Nephron (organoid): ENCODE measurements at regions not wholly inside any gene's neighbourhood (a gene's known extent, or its start where the extent isn't known, plus 50 kb on each side); places are given as distances from the start of the nearest gene placed in this dataset.

Experiments used
- H3K27ac Mint-ChIP-seq, 3 experiments: 2 replicates each; pipeline ENCODE4 v1.8.0; 2020; ENCODE audit warnings: mixed read lengths in 3 of 3, mild to moderate bottlenecking in 2 of 3, moderate library complexity in 1 of 3
- H3K27me3 Mint-ChIP-seq: 2 replicates; pipeline ENCODE4 v1.8.0; 2021; ENCODE audit warnings: low read depth, mild to moderate bottlenecking, moderate library complexity, mixed read lengths
- H3K36me3 Mint-ChIP-seq: 2 replicates; pipeline ENCODE4 v1.8.0; 2020; ENCODE audit warnings: low read depth, mixed read lengths
- H3K4me1 Mint-ChIP-seq: 2 replicates; pipeline ENCODE4 v1.8.0; 2020; ENCODE audit warnings: mixed read lengths
- H3K4me3 Mint-ChIP-seq, 3 experiments: 2 replicates each; pipeline ENCODE4 v1.8.0; 2020; ENCODE audit warnings: mild to moderate bottlenecking in 3 of 3, mixed read lengths in 3 of 3, moderate library complexity in 2 of 3
- H3K9me3 Mint-ChIP-seq: 2 replicates; pipeline ENCODE4 v1.8.0; 2020; ENCODE audit warnings: mixed read lengths
- TF ChIP-seq, protein P1 (sequence below), 3 experiments: fragments of 200-600 bp; sonication (generic); IDR thresholded peaks; one replicate each; pipeline ENCODE4 v1.5.0; 2021; ENCODE audit warnings: antibody characterized with exemption in 3 of 3; ENCODE audit not compliant: unreplicated experiment in 3 of 3

DNA sequence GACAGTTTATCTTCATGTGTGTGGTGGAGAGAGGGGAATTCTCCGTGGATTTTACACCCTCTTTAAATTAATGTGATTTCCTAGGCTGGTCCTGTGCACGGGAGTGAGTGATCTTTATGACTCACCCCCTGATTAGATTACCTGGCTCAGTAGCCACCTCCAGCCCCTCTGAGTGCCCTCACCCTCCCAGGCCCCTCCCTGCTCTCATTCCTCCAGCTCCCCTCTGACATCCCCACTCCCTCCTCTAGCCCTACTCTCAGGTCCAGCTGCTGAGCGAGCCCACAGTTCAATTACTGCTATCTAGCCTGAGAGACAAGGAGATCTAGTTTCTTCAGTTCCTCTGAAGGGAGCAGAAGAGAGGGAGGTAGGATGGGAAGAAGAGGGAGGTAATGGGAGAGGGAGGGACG lies 61.8 kb upstream of the ARAP3 start:
- Mint-ChIP-seq H3K36me3 (no peaks in the 10 kb centered on the region), H3K27ac (no peak overlapping the region), H3K4me1 (no peaks in the 10 kb centered on the region), H3K9me3 (no peaks in the 10 kb centered on the region), H3K27me3 (peaks cover 46% of the 10 kb centered on the region), H3K4me3 (no peak overlapping the region)
- TF ChIP-seq, protein P1, sequence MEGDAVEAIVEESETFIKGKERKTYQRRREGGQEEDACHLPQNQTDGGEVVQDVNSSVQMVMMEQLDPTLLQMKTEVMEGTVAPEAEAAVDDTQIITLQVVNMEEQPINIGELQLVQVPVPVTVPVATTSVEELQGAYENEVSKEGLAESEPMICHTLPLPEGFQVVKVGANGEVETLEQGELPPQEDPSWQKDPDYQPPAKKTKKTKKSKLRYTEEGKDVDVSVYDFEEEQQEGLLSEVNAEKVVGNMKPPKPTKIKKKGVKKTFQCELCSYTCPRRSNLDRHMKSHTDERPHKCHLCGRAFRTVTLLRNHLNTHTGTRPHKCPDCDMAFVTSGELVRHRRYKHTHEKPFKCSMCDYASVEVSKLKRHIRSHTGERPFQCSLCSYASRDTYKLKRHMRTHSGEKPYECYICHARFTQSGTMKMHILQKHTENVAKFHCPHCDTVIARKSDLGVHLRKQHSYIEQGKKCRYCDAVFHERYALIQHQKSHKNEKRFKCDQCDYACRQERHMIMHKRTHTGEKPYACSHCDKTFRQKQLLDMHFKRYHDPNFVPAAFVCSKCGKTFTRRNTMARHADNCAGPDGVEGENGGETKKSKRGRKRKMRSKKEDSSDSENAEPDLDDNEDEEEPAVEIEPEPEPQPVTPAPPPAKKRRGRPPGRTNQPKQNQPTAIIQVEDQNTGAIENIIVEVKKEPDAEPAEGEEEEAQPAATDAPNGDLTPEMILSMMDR (IDR thresholded peaks at IDR 0.05; ENCODE audit: unreplicated experiment in 3 of 3): no peak

DNA sequence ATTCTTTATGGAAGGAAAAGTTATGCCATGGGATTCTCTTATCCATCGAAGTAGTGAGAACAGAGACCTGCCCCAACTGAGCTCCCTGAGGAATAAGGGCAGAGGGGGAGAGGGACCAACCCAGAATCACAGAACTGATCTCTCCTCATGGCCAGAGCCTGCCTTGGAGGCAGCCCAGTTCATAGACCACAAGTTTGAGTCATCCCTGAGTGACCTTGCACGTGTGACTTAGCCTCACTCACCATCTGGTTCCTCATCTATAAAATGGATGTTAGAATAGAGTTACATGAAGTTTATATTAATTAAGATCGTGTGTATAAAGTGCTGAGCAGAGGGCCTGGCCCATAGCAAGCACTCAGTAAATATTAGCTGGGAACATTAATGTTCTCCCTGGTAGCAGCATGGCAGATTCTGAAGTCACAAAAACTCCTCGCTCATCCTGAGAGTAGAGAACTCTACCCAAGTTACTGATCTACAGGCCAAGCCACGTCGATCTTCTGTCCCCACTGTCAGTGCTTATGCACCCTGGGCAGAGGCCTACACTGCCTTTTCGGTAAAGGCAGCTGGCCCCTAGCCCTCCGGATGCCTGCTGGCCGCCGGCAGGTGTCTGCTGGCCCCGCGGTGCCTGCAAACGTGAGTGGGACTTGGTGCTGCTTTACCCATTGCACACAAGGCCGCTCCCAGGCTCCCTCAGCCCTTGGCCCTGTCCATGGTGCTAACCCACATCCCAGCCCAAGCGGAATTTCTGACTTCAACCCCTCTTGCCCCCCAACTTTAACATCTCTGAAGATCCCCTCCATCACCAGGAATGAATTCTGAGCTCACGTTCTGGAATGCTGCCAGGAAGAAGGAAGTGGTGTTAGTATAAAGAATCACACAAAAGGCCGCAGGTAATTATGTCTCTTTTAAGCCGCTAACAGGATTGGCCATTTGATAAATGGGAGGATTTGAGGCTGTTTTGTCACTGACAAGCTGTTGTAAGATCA lies 61.1 kb upstream of the ARAP3 start:
- no peaks in the 10 kb centered on the region for H3K36me3 Mint-ChIP-seq
- H3K9me3 Mint-ChIP-seq: no peaks in the 10 kb centered on the region
- TF ChIP-seq, protein P1 (IDR thresholded peaks at IDR 0.05; ENCODE audit: unreplicated experiment in 3 of 3): no peak
- no peak overlapping the region for H3K27ac Mint-ChIP-seq
- peaks cover 45% of the 10 kb centered on the region for H3K27me3 Mint-ChIP-seq
- no peaks in the 10 kb centered on the region for H3K4me1 Mint-ChIP-seq
- H3K4me3 Mint-ChIP-seq: no peak overlapping the region

DNA sequence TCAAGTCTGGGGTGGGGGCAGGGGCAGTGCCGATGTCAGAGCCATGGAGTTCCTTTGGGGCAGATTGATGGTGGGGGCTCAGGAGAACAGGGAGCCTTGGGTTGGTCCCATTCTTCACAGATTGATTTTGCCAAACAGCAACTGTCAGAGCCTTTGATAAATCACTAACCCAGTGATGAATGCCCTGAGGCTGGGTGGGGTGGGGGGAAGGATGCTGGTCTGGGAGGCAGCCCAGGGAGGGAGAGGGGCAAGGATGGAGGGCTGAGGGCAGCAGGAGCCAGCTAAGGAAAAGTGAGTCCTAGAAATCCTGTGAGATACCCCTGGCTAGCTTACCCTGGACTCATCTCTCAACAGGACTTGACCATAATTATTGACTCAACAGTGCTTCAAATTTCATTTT lies 60.1 kb upstream of the ARAP3 start:
- Mint-ChIP-seq H3K4me3 (no peak overlapping the region), H3K4me1 (no peaks in the 10 kb centered on the region), H3K36me3 (no peaks in the 10 kb centered on the region), H3K27me3 (peaks cover 47% of the 10 kb centered on the region), H3K9me3 (no peaks in the 10 kb centered on the region), H3K27ac (no peak overlapping the region)
- TF ChIP-seq, protein P1 (IDR thresholded peaks at IDR 0.05; ENCODE audit: unreplicated experiment in 3 of 3): no peak

DNA sequence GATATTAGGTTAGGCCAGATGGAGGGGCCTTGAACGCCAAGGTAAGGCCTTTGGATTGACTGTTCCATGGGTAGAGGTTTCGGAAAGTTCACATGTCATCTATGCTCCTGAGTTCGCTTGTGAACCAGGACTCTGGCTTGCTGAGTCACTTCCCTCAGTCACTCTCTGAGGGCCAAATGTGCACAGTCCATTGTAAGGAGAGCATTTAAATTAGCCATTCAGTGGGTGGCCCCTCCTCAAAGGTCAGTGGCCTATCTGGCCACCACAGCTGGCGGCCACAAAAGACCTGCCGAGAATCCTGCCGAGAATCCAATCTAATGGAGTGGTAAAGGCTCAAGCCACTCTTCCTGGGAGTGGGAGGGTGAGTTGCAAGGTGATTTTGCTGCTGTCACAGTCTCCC lies 58.9 kb upstream of the ARAP3 start:
- no peaks in the 10 kb centered on the region for H3K36me3 Mint-ChIP-seq
- H3K27ac Mint-ChIP-seq: no peak overlapping the region
- no peak overlapping the region for H3K4me3 Mint-ChIP-seq
- H3K9me3 Mint-ChIP-seq: no peaks in the 10 kb centered on the region
- TF ChIP-seq, protein P1 (IDR thresholded peaks at IDR 0.05; ENCODE audit: unreplicated experiment in 3 of 3): no peak
- H3K27me3 Mint-ChIP-seq: peaks cover 55% of the 10 kb centered on the region
- H3K4me1 Mint-ChIP-seq: no peaks in the 10 kb centered on the region

DNA sequence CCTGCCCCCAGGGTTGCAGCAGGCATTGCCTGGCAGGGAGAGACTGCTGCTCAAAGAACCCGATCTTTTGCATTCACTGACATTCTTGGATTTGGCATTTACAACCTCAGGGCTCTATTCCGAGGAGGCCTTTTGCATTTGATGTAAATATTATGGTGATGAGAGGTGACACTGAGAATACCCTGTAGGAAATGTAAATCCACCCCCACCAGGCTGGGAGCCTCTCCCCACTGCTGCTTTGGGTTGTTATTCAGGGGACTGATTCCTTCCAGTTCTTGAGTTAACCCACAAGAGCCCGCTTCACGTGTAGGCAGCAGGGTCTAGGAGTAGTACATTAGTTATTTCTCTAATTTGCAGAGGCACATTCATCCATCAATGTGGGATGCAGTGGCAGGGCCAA lies 55.5 kb upstream of the ARAP3 start:
- Mint-ChIP-seq H3K27me3 (peaks cover 43% of the 10 kb centered on the region), H3K36me3 (no peaks in the 10 kb centered on the region), H3K27ac (no peak overlapping the region), H3K4me3 (no peak overlapping the region), H3K4me1 (no peaks in the 10 kb centered on the region), H3K9me3 (no peaks in the 10 kb centered on the region)
- TF ChIP-seq, protein P1 (IDR thresholded peaks at IDR 0.05; ENCODE audit: unreplicated experiment in 3 of 3): no peak

DNA sequence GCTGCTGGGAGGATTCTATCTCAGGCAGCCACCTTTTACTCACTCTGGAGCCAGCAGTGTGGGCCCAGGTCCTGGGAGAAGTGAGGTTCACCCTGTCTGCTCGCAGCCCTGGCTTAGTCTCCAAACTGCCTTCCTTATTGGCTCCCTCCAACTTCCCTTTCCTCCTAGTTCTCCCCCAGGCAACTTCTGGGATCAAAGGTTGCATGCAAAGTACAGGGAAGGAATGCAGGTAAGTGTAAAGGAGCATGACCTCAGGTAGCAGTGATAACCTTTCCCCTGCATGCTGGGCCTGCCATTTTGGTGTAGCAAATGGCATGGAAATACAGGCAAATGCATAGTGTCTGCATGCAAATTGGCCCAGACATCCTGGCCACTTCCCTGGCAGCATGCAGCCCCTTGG lies 53.8 kb upstream of the ARAP3 start:
- Mint-ChIP-seq H3K9me3 (no peaks in the 10 kb centered on the region), H3K4me3 (no peak overlapping the region), H3K27ac (no peak overlapping the region), H3K4me1 (no peaks in the 10 kb centered on the region), H3K36me3 (no peaks in the 10 kb centered on the region), H3K27me3 (peaks cover 50% of the 10 kb centered on the region)
- TF ChIP-seq, protein P1 (IDR thresholded peaks at IDR 0.05; ENCODE audit: unreplicated experiment in 3 of 3): no peak
